Activated T-helper 9 cell treated with anti-CD3 and anti-CD28 coated beads, Interleukin-2, amount 50 U/mL, for 16 hours (primary cell): ENCODE measurements at regions not wholly inside any gene's neighbourhood (a gene's known extent, or its start where the extent isn't known, plus 50 kb on each side); places are given as distances from the start of the nearest gene placed in this dataset.
"Not testable (repeated sequence)": the region's sequence is repeated elsewhere in the genome, so short reads cannot be mapped to it uniquely, and the experiment has no call there.

Experiments used
- DNase-seq: peaks from one replicate; pipeline ENCODE4 v3.0.0-alpha.2; 2020; ENCODE audit warnings: low read depth

GRCh38 chr21:35800796-35801385, 259.4 kb downstream of the SETD4 start:
- DNase-seq, result not testable (repeated sequence)

GRCh38 chr21:35796844-35797243, 263.5 kb downstream of the SETD4 start:
- DNase-seq, result no peak

- DNase-seq, result not testable (repeated sequence)
Observed at GRCh38 chr21:35794527-35794926, 265.8 kb downstream of the SETD4 start.

GRCh38 chr21:35792569-35793305, 267.6 kb downstream of the SETD4 start:
- DNase-seq, result no peak

GRCh38 chr21:35791541-35792325, 268.6 kb downstream of the SETD4 start:
- DNase-seq, result no peak

GRCh38 chr21:35783721-35784120, 276.6 kb downstream of the SETD4 start:
- DNase-seq, result no peak

GRCh38 chr21:35782667-35783066, 277.7 kb downstream of the SETD4 start:
- DNase-seq, result no peak

GRCh38 chr21:35780983-35781382, 279.3 kb downstream of the SETD4 start:
- DNase-seq, result no peak

GRCh38 chr21:35779690-35780570, 280.4 kb downstream of the SETD4 start:
- no peak for DNase-seq

GRCh38 chr21:35779167-35779566, 281.2 kb downstream of the SETD4 start:
- no peak for DNase-seq

GRCh38 chr21:35777081-35777480, 283.2 kb downstream of the SETD4 start:
- no peak for DNase-seq

GRCh38 chr21:35775778-35776544, 284.4 kb downstream of the SETD4 start:
- DNase-seq, result no peak

GRCh38 chr21:35770101-35770945, 290.0 kb downstream of the SETD4 start:
- DNase-seq, result no peak

GRCh38 chr21:35768187-35768586, 292.1 kb downstream of the SETD4 start:
- no peak for DNase-seq

GRCh38 chr21:35764586-35764985, 295.7 kb downstream of the SETD4 start:
- no peak for DNase-seq

- DNase-seq, result no peak
Observed at GRCh38 chr21:35764077-35764476, 296.2 kb downstream of the SETD4 start.

GRCh38 chr21:35754583-35754982, 305.7 kb downstream of the SETD4 start:
- no peak for DNase-seq

- no peak for DNase-seq
Observed at GRCh38 chr21:35753308-35753707, 307.0 kb downstream of the SETD4 start.

- DNase-seq, result no peak
Observed at GRCh38 chr21:35751171-35751570, 309.2 kb downstream of the SETD4 start.

GRCh38 chr21:35749904-35750303, 310.4 kb downstream of the SETD4 start:
- DNase-seq, result no peak
